ENCODE measurements at regions not wholly inside any gene's neighbourhood (a gene's known extent, or its start where the extent isn't known, plus 50 kb on each side); places are given as distances from the start of the nearest gene placed in this dataset.

- TF ChIP-seq CTCF (IDR thresholded peaks at IDR 0.05) (no peak), EP300 (IDR thresholded peaks at IDR 0.05) (no peak), POLR2AphosphoS5 (IDR thresholded peaks at IDR 0.05) (no peak), POLR2A (IDR thresholded peaks at IDR 0.05) (no peak)
- WGBS, 2 donors, result 67 to 73% methylated on average over 7 of the region's 7 CpGs
These were observed 108.4 kb downstream of the MED10 start for GRCh38 chr5:6269925-6270324.

GRCh38 chr5:6266671-6267197 is 111.6 kb downstream of the MED10 start:
- H3K4me1 ChIP-seq, result peaks cover 0 to 3% (median 1%) of the 10 kb centered on the region in 4 donors
- TF ChIP-seq EP300 (IDR thresholded peaks at IDR 0.05) (no peak), POLR2AphosphoS5 (IDR thresholded peaks at IDR 0.05) (no peak), CTCF (IDR thresholded peaks at IDR 0.05) (no peak), POLR2A (IDR thresholded peaks at IDR 0.05) (no peak)
- H3K36me3 ChIP-seq, result no peaks in the 10 kb centered on the region
- H3K27ac ChIP-seq, result no peak overlapping the region
- H3K4me3 ChIP-seq, result no peak overlapping the region
- no peaks in the 10 kb centered on the region for H3K27me3 ChIP-seq
- no peak for DNase-seq
- no peaks in the 10 kb centered on the region for H3K9me3 ChIP-seq
- WGBS, 2 donors, result 58 to 75% methylated on average over 3 of the region's 3 CpGs
- intact Hi-C loops (cut with DNase I), result no loop called here

More at GRCh38 chr5:6269925-6270324, 108.4 kb downstream of the MED10 start:
- Histone ChIP-seq H3K27me3 (no peaks in the 10 kb centered on the region), H3K27ac (no peak overlapping the region), H3K36me3 (no peaks in the 10 kb centered on the region), H3K4me1 (no peaks in the 10 kb centered on the region), H3K4me3 (no peak overlapping the region), H3K9me3 (no peaks in the 10 kb centered on the region)
- no peak for DNase-seq
- intact Hi-C loops (cut with DNase I), result no loop called here

GRCh38 chr5:6264394-6264793 is 114.0 kb downstream of the MED10 start:
- DNase-seq, result no peak
- WGBS, 2 donors, result 77 to 80% methylated on average over 6 of the region's 6 CpGs

GRCh38 chr5:6262651-6263363 is 115.5 kb downstream of the MED10 start:
- Histone ChIP-seq H3K27ac (no peak overlapping the region), H3K36me3 (no peaks in the 10 kb centered on the region), H3K9me3 (no peaks in the 10 kb centered on the region), H3K27me3 (no peaks in the 10 kb centered on the region), H3K4me3 (no peak overlapping the region), H3K4me1 (peaks cover 0 to 17% (median 16%) of the 10 kb centered on the region in 4 donors)
- TF ChIP-seq POLR2A (IDR thresholded peaks at IDR 0.05) (no peak), CTCF (IDR thresholded peaks at IDR 0.05) (no peak), EP300 (IDR thresholded peaks at IDR 0.05) (no peak), POLR2AphosphoS5 (IDR thresholded peaks at IDR 0.05) (no peak)
- intact Hi-C loops (cut with DNase I), result no loop called here
- no peak for DNase-seq
- WGBS, 2 donors, result 88 to 91% methylated on average over 13 of the region's 13 CpGs

More at GRCh38 chr5:6264394-6264793, 114.0 kb downstream of the MED10 start:
- Histone ChIP-seq H3K27me3 (no peaks in the 10 kb centered on the region), H3K4me3 (no peak overlapping the region), H3K4me1 (peaks cover 0 to 17% (median 16%) of the 10 kb centered on the region in 4 donors), H3K27ac (no peak overlapping the region), H3K9me3 (no peaks in the 10 kb centered on the region), H3K36me3 (no peaks in the 10 kb centered on the region)
- TF ChIP-seq EP300 (IDR thresholded peaks at IDR 0.05) (no peak), CTCF (IDR thresholded peaks at IDR 0.05) (no peak), POLR2AphosphoS5 (IDR thresholded peaks at IDR 0.05) (no peak), POLR2A (IDR thresholded peaks at IDR 0.05) (no peak)
- intact Hi-C loops (cut with DNase I), result no loop called here

Data from sigmoid colon (tissue), 6 donors.